H1 (cell line): ENCODE measurements at regions not wholly inside any gene's neighbourhood (a gene's known extent, or its start where the extent isn't known, plus 50 kb on each side); places are given as distances from the start of the nearest gene placed in this dataset.
A peak's percentile ranks its signal among the peaks of the same experiment; 100 is the strongest.

Experiments used
- CTCF ChIA-PET: fragments of 300-600 bp; sonication (Branson Sonifier 250); formaldehyde crosslinking; loops from one replicate; lab custom pipeline; 2021; ENCODE audit not compliant: partially characterized antibody; lab: Charles Lee
- POLR2A ChIA-PET: fragments of 300-600 bp; sonication (Branson Sonifier 250); formaldehyde crosslinking; loops from one replicate; lab custom pipeline; 2021; ENCODE audit warnings: inconsistent platforms; ENCODE audit not compliant: partially characterized antibody; lab: Charles Lee
- DNase-seq, 2 experiments: peaks; one replicate each; pipeline versions ENCODE4 v3.0.0 to v3.0.0-alpha.2; 2010 to 2022; ENCODE audit warnings: low spot score in 2 of 2, low read depth in 1 of 2, mixed read lengths in 1 of 2
- FAIRE-seq: peaks from 2 replicates; lab custom pipeline; 2011; peaks lifted over from hg19 to GRCh38; lab: Jason Lieb, UNC
- H2AFZ ChIP-seq: 2 replicates; pipeline ENCODE4 v1.8.1; 2012; ENCODE audit warnings: low read length, inconsistent platforms
- H2AK5ac ChIP-seq: 2 replicates; pipeline ENCODE4 v1.6.1; 2013; ENCODE audit warnings: low read depth, low read length
- H2BK120ac ChIP-seq: replicated peaks from 2 replicates; pipeline ENCODE3; 2013; ENCODE audit warnings: low read depth, low read length, inconsistent platforms
- H2BK12ac ChIP-seq: 2 replicates; pipeline ENCODE4 v1.6.1; 2013; ENCODE audit warnings: low read depth, low read length
- H2BK15ac ChIP-seq: 2 replicates; pipeline ENCODE4 v1.6.1; 2013; ENCODE audit warnings: low read length
- H2BK20ac ChIP-seq: 2 replicates; pipeline ENCODE4 v1.6.1; 2013; ENCODE audit warnings: low read length
- H2BK5ac ChIP-seq: 2 replicates; pipeline ENCODE4 v1.6.1; 2013; ENCODE audit warnings: low read depth, low read length
- H3K14ac ChIP-seq: 2 replicates; pipeline ENCODE4 v1.6.1; 2013; ENCODE audit warnings: inconsistent platforms; ENCODE audit not compliant: insufficient read length
- H3K18ac ChIP-seq: 2 replicates; pipeline ENCODE4 v1.6.1; 2013; ENCODE audit warnings: low read length; ENCODE audit errors: extremely low read depth
- H3K23ac ChIP-seq: 2 replicates; pipeline ENCODE4 v1.6.1; 2013; ENCODE audit warnings: inconsistent platforms; ENCODE audit not compliant: insufficient read length
- H3K23me2 ChIP-seq: 2 replicates; pipeline ENCODE4 v1.6.1; 2013; ENCODE audit warnings: low read depth, low read length
- H3K27ac ChIP-seq: 2 replicates; pipeline ENCODE4 v1.6.1; 2011; ENCODE audit warnings: low read depth, low read length, inconsistent platforms
- H3K27me3 ChIP-seq, 4 experiments: replicated peaks in 1 of 4; 1 replicate in 1 of 4; 2 replicates in 3 of 4; pipeline versions ENCODE4 v1.6.1 to v1.8.1; 2011 to 2013; ENCODE audit warnings: low read length in 3 of 4, mild to moderate bottlenecking in 3 of 4, inconsistent platforms in 2 of 4, mixed read lengths in 2 of 4, moderate library complexity in 1 of 4; ENCODE audit not compliant: control insufficient read depth in 3 of 4, insufficient read depth in 3 of 4; ENCODE audit errors: extremely low read depth in 1 of 4
- H3K36me3 ChIP-seq, 4 experiments: 2 replicates each; pipeline versions ENCODE4 v1.6.1 to v1.8.1; 2011 to 2013; ENCODE audit warnings: mild to moderate bottlenecking in 4 of 4, low read length in 3 of 4, moderate library complexity in 2 of 4, control low read depth in 1 of 4, inconsistent platforms in 1 of 4; ENCODE audit not compliant: insufficient read depth in 4 of 4, control insufficient read depth in 2 of 4
- H3K4ac ChIP-seq: replicated peaks from 2 replicates; pipeline ENCODE3; 2013; ENCODE audit warnings: low read length, low read depth, mixed read lengths, inconsistent platforms; ENCODE audit not compliant: insufficient read length
- H3K4me1 ChIP-seq, 4 experiments: replicated peaks in 1 of 4; 1 replicate in 1 of 4; 2 replicates in 3 of 4; pipeline versions ENCODE4 v1.6.1 to v1.8.1; 2011 to 2013; ENCODE audit warnings: low read length in 3 of 4, inconsistent platforms in 2 of 4, mixed read lengths in 1 of 4; ENCODE audit not compliant: insufficient read depth in 4 of 4, control insufficient read depth in 3 of 4
- H3K4me2 ChIP-seq, 2 experiments: 2 replicates each; pipeline versions ENCODE4 v1.6.1 to v1.8.1; 2011 to 2013; ENCODE audit warnings: low read depth in 2 of 2, low read length in 2 of 2, control low read depth in 1 of 2, inconsistent platforms in 1 of 2, mild to moderate bottlenecking in 1 of 2; ENCODE audit not compliant: insufficient read depth in 1 of 2
- H3K4me3 ChIP-seq, 4 experiments: fragments of 200-600, 300-600 bp in 1 of 4; sonication (generic), shearing (Covaris generic), sonication (Bioruptor Twin) in 1 of 4; 2 replicates each; pipeline versions ENCODE4 v1.5.1 to v1.8.1; 2011 to 2016; ENCODE audit warnings: low read length in 4 of 4, low read depth in 3 of 4, control low read depth in 2 of 4, inconsistent platforms in 2 of 4, mild to moderate bottlenecking in 2 of 4, mixed read lengths in 1 of 4, moderate library complexity in 1 of 4; ENCODE audit not compliant: insufficient read depth in 2 of 4; ENCODE audit errors: extremely low read depth in 1 of 4
- H3K56ac ChIP-seq: replicated peaks from 2 replicates; pipeline ENCODE3; 2013; ENCODE audit warnings: low read depth, mild to moderate bottlenecking, mixed read lengths, low read length, inconsistent platforms; ENCODE audit not compliant: insufficient read length
- H3K79me1 ChIP-seq: 2 replicates; pipeline ENCODE4 v1.6.1; 2013; ENCODE audit warnings: low read depth, low read length, control low read depth
- H3K79me2 ChIP-seq, 2 experiments: 2 replicates each; pipeline versions ENCODE4 v1.6.1 to v1.8.1; 2012 to 2013; ENCODE audit warnings: low read length in 2 of 2, mild to moderate bottlenecking in 2 of 2, inconsistent platforms in 1 of 2; ENCODE audit not compliant: insufficient read depth in 2 of 2, control insufficient read depth in 1 of 2
- H3K9ac ChIP-seq, 4 experiments: replicated peaks in 1 of 4; 1 replicate in 1 of 4; 2 replicates in 3 of 4; pipeline versions ENCODE4 v1.6.1 to v1.8.1; 2011 to 2013; ENCODE audit warnings: low read depth in 3 of 4, low read length in 3 of 4, control low read depth in 2 of 4, mild to moderate bottlenecking in 2 of 4, moderate library complexity in 2 of 4, inconsistent platforms in 1 of 4; ENCODE audit errors: extremely low read depth in 1 of 4
- H3K9me3 ChIP-seq, 2 experiments: 2 replicates each; pipeline versions ENCODE4 v1.6.1 to v1.8.1; 2012 to 2013; ENCODE audit warnings: mild to moderate bottlenecking in 2 of 2, moderate library complexity in 2 of 2, control low read depth in 1 of 2, inconsistent platforms in 1 of 2, low read depth in 1 of 2, low read length in 1 of 2, mixed read lengths in 1 of 2; ENCODE audit not compliant: insufficient read depth in 2 of 2
- H4K20me1 ChIP-seq, 2 experiments: replicated peaks in 1 of 2; 2 replicates each; pipeline versions ENCODE3 to v1.8.1; 2011 to 2013; ENCODE audit warnings: inconsistent platforms in 2 of 2, low read length in 2 of 2, mild to moderate bottlenecking in 1 of 2; ENCODE audit not compliant: insufficient read depth in 2 of 2, control insufficient read depth in 1 of 2
- H4K5ac ChIP-seq: 2 replicates; pipeline ENCODE4 v1.6.1; 2013; ENCODE audit warnings: low read length, low read depth, mixed read lengths, inconsistent platforms; ENCODE audit not compliant: insufficient read length
- H4K8ac ChIP-seq: 2 replicates; pipeline ENCODE4 v1.8.0; 2013; ENCODE audit warnings: mild to moderate bottlenecking, moderate library complexity, low read length, inconsistent platforms; ENCODE audit not compliant: insufficient read depth; ENCODE audit errors: extremely low read depth
- H4K91ac ChIP-seq: replicated peaks from 2 replicates; pipeline ENCODE3; 2013; ENCODE audit warnings: low read length, mixed read lengths, inconsistent platforms; ENCODE audit not compliant: insufficient read length
- CEBPB ChIP-seq: IDR thresholded peaks from 2 replicates; pipeline ENCODE4 v1.6.1; 2012; ENCODE audit warnings: low read depth, low read length
- NRF1 ChIP-seq: IDR thresholded peaks from 2 replicates; pipeline ENCODE4 v1.6.1; 2011; ENCODE audit warnings: mild to moderate bottlenecking, low read depth, low read length, improper control_type of control experiment
- TEAD4 ChIP-seq: IDR thresholded peaks from 2 replicates; pipeline ENCODE4 v1.6.1; 2012; ENCODE audit warnings: low read depth, low read length, inconsistent platforms, mixed read lengths
- YY1 ChIP-seq: IDR thresholded peaks from 2 replicates; pipeline ENCODE4 v1.6.1; 2011; ENCODE audit warnings: low read depth, mild to moderate bottlenecking, low read length
- WGBS, 2 experiments: shearing (Covaris generic) in 1 of 2; methylation state at CpG; one replicate each; pipeline versions ENCODE4 v1.1.6 to v1.1.7; 2013 to 2015; ENCODE audit warnings: low lambda C conversion rate in 2 of 2, mixed read lengths in 2 of 2, inconsistent platforms in 1 of 2, low coverage in 1 of 2, missing lambda C conversion rate in 1 of 2; ENCODE audit not compliant: insufficient replicate concordance in 2 of 2, insufficient coverage in 1 of 2, insufficient read length in 1 of 2; ENCODE audit errors: extremely low coverage in 1 of 2, missing lambda C conversion rate in 1 of 2; 5-methylcytosine and 5-hydroxymethylcytosine counted together

GRCh38 chr4:123628288-123628687, 231.7 kb downstream of the SPRY1 start:
- Histone ChIP-seq H2BK12ac (no peak overlapping the region), H4K8ac (no peak overlapping the region), H3K56ac (no peak overlapping the region), H4K20me1 (no peaks in the 10 kb centered on the region), H2BK5ac (no peak overlapping the region), H3K9ac (no peak overlapping the region), H3K4ac (no peak overlapping the region), H3K18ac (no peak overlapping the region), H4K5ac (no peak overlapping the region), H3K79me1 (no peaks in the 10 kb centered on the region), H3K4me1 (no peaks in the 10 kb centered on the region), H3K36me3 (no peaks in the 10 kb centered on the region), H2BK20ac (no peak overlapping the region), H3K27me3 (no peaks in the 10 kb centered on the region), H3K4me2 (no peak overlapping the region), H2AK5ac (no peak overlapping the region), H3K23me2 (no peaks in the 10 kb centered on the region), H2BK15ac (no peak overlapping the region), H4K91ac (no peak overlapping the region), H3K23ac (no peak overlapping the region), H3K14ac (no peak overlapping the region), H3K9me3 (no peaks in the 10 kb centered on the region), H2BK120ac (no peak overlapping the region), H3K79me2 (no peaks in the 10 kb centered on the region), H2AFZ (no peak overlapping the region), H3K27ac (no peak overlapping the region), H3K4me3 (no peak overlapping the region)
- TF ChIP-seq NRF1 = no peak
- TF ChIP-seq TEAD4 = no peak
- TF ChIP-seq YY1 = no peak
- 0 out of 2 replicates have a peak, but pooled peaks have one; percentile 33 for TF ChIP-seq CEBPB
- 84% methylated on average over 1 of the region's 1 CpG; no CpG with 5 or more reads in 1 of the 2 experiments for WGBS, 2 experiments
- CTCF ChIA-PET = no interaction called here
- DNase-seq (no peak), FAIRE-seq (no peak)
- POLR2A ChIA-PET = no interaction called here
